GM18511 (cell line): ENCODE measurements at regions not wholly inside any gene's neighbourhood (a gene's known extent, or its start where the extent isn't known, plus 50 kb on each side); places are given as distances from the start of the nearest gene placed in this dataset.
"Not testable (repeated sequence)": the region's sequence is repeated elsewhere in the genome, so short reads cannot be mapped to it uniquely, and the experiment has no call there.

Experiments used
- ATAC-seq: cut with Tn5 transposase; IDR thresholded peaks from one replicate; pipeline ENCODE4 v1.9.1; 2021; ENCODE audit warnings: mild to moderate bottlenecking, moderate library complexity; ENCODE audit not compliant: unreplicated experiment

- no peak for ATAC-seq
These were observed 84.3 kb upstream of the SLC1A3 start for GRCh38 chr5:36521838-36522745.

GRCh38 chr5:36522746-36523065 lies 83.7 kb upstream of the SLC1A3 start:
- no peak for ATAC-seq

- no peak for ATAC-seq
These were observed 83.0 kb upstream of the SLC1A3 start for GRCh38 chr5:36523450-36523849.

- ATAC-seq = no peak
These were observed 82.5 kb upstream of the SLC1A3 start for GRCh38 chr5:36523926-36524325.

- ATAC-seq = no peak
These were observed 79.9 kb upstream of the SLC1A3 start for GRCh38 chr5:36526537-36526936.

GRCh38 chr5:36528588-36528987 lies 77.8 kb upstream of the SLC1A3 start:
- ATAC-seq = no peak

- ATAC-seq = no peak
These were observed 77.3 kb upstream of the SLC1A3 start for GRCh38 chr5:36529142-36529541.

- ATAC-seq = no peak
These were observed 76.2 kb upstream of the SLC1A3 start for GRCh38 chr5:36530215-36530614.

- no peak for ATAC-seq
These were observed 75.0 kb upstream of the SLC1A3 start for GRCh38 chr5:36531401-36531800.

GRCh38 chr5:36535378-36535777 lies 71.0 kb upstream of the SLC1A3 start:
- ATAC-seq = no peak

GRCh38 chr5:36535859-36536615 lies 70.4 kb upstream of the SLC1A3 start:
- no peak for ATAC-seq

GRCh38 chr5:36536616-36537005 lies 69.8 kb upstream of the SLC1A3 start:
- ATAC-seq = no peak

- ATAC-seq = no peak
These were observed 68.7 kb upstream of the SLC1A3 start for GRCh38 chr5:36537724-36538123.

- ATAC-seq = no peak
These were observed 53.6 kb upstream of the SLC1A3 start for GRCh38 chr5:36552651-36553393.

GRCh38 chr5:36555035-36555434 lies 51.4 kb upstream of the SLC1A3 start:
- not testable (repeated sequence) for ATAC-seq
